ENCODE measurements at regions not wholly inside any gene's neighbourhood (a gene's known extent, or its start where the extent isn't known, plus 50 kb on each side); places are given as distances from the start of the nearest gene placed in this dataset.

- TF ChIP-seq, protein P1, sequence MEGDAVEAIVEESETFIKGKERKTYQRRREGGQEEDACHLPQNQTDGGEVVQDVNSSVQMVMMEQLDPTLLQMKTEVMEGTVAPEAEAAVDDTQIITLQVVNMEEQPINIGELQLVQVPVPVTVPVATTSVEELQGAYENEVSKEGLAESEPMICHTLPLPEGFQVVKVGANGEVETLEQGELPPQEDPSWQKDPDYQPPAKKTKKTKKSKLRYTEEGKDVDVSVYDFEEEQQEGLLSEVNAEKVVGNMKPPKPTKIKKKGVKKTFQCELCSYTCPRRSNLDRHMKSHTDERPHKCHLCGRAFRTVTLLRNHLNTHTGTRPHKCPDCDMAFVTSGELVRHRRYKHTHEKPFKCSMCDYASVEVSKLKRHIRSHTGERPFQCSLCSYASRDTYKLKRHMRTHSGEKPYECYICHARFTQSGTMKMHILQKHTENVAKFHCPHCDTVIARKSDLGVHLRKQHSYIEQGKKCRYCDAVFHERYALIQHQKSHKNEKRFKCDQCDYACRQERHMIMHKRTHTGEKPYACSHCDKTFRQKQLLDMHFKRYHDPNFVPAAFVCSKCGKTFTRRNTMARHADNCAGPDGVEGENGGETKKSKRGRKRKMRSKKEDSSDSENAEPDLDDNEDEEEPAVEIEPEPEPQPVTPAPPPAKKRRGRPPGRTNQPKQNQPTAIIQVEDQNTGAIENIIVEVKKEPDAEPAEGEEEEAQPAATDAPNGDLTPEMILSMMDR (conservative IDR thresholded peaks at IDR 0.05; ENCODE audit: low read depth in 2 of 2), result no peak
- TF ChIP-seq EZH2 (IDR thresholded peaks at IDR 0.05; ENCODE audit: low read depth, unreplicated experiment) (no peak), CREB1 (CRISPR knock-in tag; IDR thresholded peaks at IDR 0.05; ENCODE audit: low read depth) (no peak), EZH2phosphoT487 (IDR thresholded peaks at IDR 0.05; ENCODE audit: unreplicated experiment) (no peak), NANOG (IDR thresholded peaks at IDR 0.05; ENCODE audit: borderline replicate concordance) (no peak), STAT1 (IDR thresholded peaks at IDR 0.05; ENCODE audit: unreplicated experiment) (no peak), POLR2AphosphoS5 (IDR thresholded peaks at IDR 0.05; ENCODE audit: low read depth) (no peak)
- TF ChIP-seq, protein P2, sequence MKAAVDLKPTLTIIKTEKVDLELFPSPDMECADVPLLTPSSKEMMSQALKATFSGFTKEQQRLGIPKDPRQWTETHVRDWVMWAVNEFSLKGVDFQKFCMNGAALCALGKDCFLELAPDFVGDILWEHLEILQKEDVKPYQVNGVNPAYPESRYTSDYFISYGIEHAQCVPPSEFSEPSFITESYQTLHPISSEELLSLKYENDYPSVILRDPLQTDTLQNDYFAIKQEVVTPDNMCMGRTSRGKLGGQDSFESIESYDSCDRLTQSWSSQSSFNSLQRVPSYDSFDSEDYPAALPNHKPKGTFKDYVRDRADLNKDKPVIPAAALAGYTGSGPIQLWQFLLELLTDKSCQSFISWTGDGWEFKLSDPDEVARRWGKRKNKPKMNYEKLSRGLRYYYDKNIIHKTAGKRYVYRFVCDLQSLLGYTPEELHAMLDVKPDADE (IDR thresholded peaks at IDR 0.05), result no peak
- TF ChIP-seq, protein P3, sequence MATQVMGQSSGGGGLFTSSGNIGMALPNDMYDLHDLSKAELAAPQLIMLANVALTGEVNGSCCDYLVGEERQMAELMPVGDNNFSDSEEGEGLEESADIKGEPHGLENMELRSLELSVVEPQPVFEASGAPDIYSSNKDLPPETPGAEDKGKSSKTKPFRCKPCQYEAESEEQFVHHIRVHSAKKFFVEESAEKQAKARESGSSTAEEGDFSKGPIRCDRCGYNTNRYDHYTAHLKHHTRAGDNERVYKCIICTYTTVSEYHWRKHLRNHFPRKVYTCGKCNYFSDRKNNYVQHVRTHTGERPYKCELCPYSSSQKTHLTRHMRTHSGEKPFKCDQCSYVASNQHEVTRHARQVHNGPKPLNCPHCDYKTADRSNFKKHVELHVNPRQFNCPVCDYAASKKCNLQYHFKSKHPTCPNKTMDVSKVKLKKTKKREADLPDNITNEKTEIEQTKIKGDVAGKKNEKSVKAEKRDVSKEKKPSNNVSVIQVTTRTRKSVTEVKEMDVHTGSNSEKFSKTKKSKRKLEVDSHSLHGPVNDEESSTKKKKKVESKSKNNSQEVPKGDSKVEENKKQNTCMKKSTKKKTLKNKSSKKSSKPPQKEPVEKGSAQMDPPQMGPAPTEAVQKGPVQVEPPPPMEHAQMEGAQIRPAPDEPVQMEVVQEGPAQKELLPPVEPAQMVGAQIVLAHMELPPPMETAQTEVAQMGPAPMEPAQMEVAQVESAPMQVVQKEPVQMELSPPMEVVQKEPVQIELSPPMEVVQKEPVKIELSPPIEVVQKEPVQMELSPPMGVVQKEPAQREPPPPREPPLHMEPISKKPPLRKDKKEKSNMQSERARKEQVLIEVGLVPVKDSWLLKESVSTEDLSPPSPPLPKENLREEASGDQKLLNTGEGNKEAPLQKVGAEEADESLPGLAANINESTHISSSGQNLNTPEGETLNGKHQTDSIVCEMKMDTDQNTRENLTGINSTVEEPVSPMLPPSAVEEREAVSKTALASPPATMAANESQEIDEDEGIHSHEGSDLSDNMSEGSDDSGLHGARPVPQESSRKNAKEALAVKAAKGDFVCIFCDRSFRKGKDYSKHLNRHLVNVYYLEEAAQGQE (IDR thresholded peaks at IDR 0.05; ENCODE audit: unreplicated experiment), result no peak
These were observed 97.2 kb upstream of the ATXN7L3B start for GRCh38 chr12:74440469-74440868.

Data from GM23338 (cell line).